CD4-positive, alpha-beta T cell (primary cell): ENCODE measurements at regions not wholly inside any gene's neighbourhood (a gene's known extent, or its start where the extent isn't known, plus 50 kb on each side); places are given as distances from the start of the nearest gene placed in this dataset.

Experiments
- ATAC-seq: fragments of 200-7000 bp; cut with Tn5 transposase; one replicate; pipeline ENCODE4 v1.10.0; 2022; ENCODE audit warnings: mild to moderate bottlenecking; ENCODE audit not compliant: poor library complexity
- CTCF ChIA-PET: fragments of 350-600 bp; sonication (Branson Sonifier 250); formaldehyde crosslinking; loops from one replicate; lab custom pipeline; 2021; ENCODE audit warnings: antibody characterized with exemption, inconsistent platforms; lab: Charles Lee
- POLR2A ChIA-PET: fragments of 350-600 bp; sonication (Branson Sonifier 250); formaldehyde crosslinking; loops from one replicate; lab custom pipeline; 2021; ENCODE audit warnings: antibody characterized with exemption, inconsistent platforms; lab: Charles Lee
- DNase-seq, 14 experiments: peaks; one replicate each; pipeline ENCODE4 v3.0.0-alpha.2; 2013 to 2020; ENCODE audit warnings: mixed read lengths in 2 of 14
- H3K27ac ChIP-seq, 2 donors: one replicate each; pipeline versions ENCODE4 v1.5.1 to v1.7.0; 2013; ENCODE audit warnings: low read length in 2 of 2, low read depth in 1 of 2, mild to moderate bottlenecking in 1 of 2
- H3K27me3 ChIP-seq, 2 experiments: 1 replicate in 1 of 2; 2 replicates in 1 of 2; pipeline versions ENCODE4 v1.6.1 to v1.7.0; 2013; ENCODE audit warnings: low read length in 2 of 2, control low read depth in 1 of 2, mild to moderate bottlenecking in 1 of 2, moderate library complexity in 1 of 2; ENCODE audit not compliant: insufficient read depth in 2 of 2, control insufficient read depth in 1 of 2
- H3K36me3 ChIP-seq: one replicate; pipeline ENCODE4 v1.6.1; 2013; ENCODE audit warnings: low read length, control low read depth; ENCODE audit not compliant: insufficient read depth
- H3K4me1 ChIP-seq: one replicate; pipeline ENCODE4 v1.6.1; 2013; ENCODE audit warnings: low read length, control low read depth; ENCODE audit not compliant: insufficient read depth
- H3K4me3 ChIP-seq: one replicate; pipeline ENCODE4 v1.5.1; 2013; ENCODE audit warnings: mild to moderate bottlenecking, low read length, moderate library complexity
- H3K9me3 ChIP-seq, 2 experiments: 1 replicate in 1 of 2; 2 replicates in 1 of 2; pipeline versions ENCODE4 v1.6.1 to v1.7.0; 2013; ENCODE audit warnings: low read length in 2 of 2, mild to moderate bottlenecking in 2 of 2, control low read depth in 1 of 2, moderate library complexity in 1 of 2; ENCODE audit not compliant: control insufficient read depth in 1 of 2, insufficient read depth in 1 of 2
- H3K27ac Mint-ChIP-seq: one replicate; pipeline ENCODE4 v1.8.0; 2020; ENCODE audit warnings: mixed read lengths
- H3K27me3 Mint-ChIP-seq: one replicate; pipeline ENCODE4 v1.8.0; 2021; ENCODE audit warnings: mixed read lengths
- H3K36me3 Mint-ChIP-seq: one replicate; pipeline ENCODE4 v1.8.0; 2021; ENCODE audit warnings: low read depth, mixed read lengths
- H3K4me1 Mint-ChIP-seq: one replicate; pipeline ENCODE4 v1.8.0; 2021; ENCODE audit warnings: low read depth, mixed read lengths
- H3K4me3 Mint-ChIP-seq: one replicate; pipeline ENCODE4 v1.8.0; 2020; ENCODE audit warnings: mild to moderate bottlenecking, mixed read lengths
- H3K9me3 Mint-ChIP-seq: one replicate; pipeline ENCODE4 v1.8.0; 2020; ENCODE audit warnings: mixed read lengths
- CTCF ChIP-seq: fragments of 200-600 bp; IDR thresholded peaks from one replicate; pipeline ENCODE4 v1.8.0; 2022; ENCODE audit warnings: antibody characterized with exemption, mild to moderate bottlenecking
- intact Hi-C, 2 experiments: fragments of 100-400 bp; cut with DNase I in 1 of 2; cut with micrococcal nuclease in 1 of 2; formaldehyde crosslinking; loops; one replicate each; pipeline versions ENCODE4 v1.15.1 to v1.9.0; 2023 to 2025; cut with DNase I, micrococcal nuclease

DNA sequence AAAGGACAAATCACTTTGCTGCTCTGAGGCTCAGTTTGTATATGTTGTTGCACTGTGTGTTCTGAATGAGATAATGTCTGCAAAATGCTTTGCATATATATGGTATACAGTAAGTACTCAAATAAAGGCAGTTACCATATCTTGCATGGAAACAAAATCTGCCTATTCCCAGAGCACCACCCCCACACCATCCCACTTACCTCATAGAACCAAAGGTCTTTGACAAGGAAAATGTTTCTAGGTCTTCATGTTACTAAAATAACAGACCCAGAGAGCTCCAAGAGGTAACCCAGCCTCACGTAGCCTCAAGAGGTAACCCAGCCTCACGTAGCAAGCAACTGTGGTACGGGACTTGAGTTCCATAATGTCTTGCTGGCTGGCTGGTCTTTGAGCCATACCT lies 71.6 kb upstream of the CMKLR1 start:
- H3K27me3 ChIP-seq = peaks cover 4 to 10% of the 10 kb centered on the region in 2 experiments
- H3K36me3 Mint-ChIP-seq = no peaks in the 10 kb centered on the region
- no peak overlapping the region for H3K4me3 ChIP-seq
- no peak for DNase-seq
- H3K27ac Mint-ChIP-seq = no peak overlapping the region
- no peak for TF ChIP-seq CTCF
- POLR2A ChIA-PET = no interaction called here
- H3K4me1 ChIP-seq = no peaks in the 10 kb centered on the region
- H3K9me3 Mint-ChIP-seq = peaks cover 6% of the 10 kb centered on the region
- CTCF ChIA-PET = no interaction called here
- intact Hi-C loops = no loop called here
- no peak overlapping the region for H3K4me3 Mint-ChIP-seq
- no peaks in the 10 kb centered on the region for H3K36me3 ChIP-seq
- no peaks in the 10 kb centered on the region for H3K4me1 Mint-ChIP-seq
- no peaks in the 10 kb centered on the region for H3K9me3 ChIP-seq
- no peak for ATAC-seq
- H3K27me3 Mint-ChIP-seq = peaks cover 33% of the 10 kb centered on the region
- H3K27ac ChIP-seq = no peak overlapping the region

DNA sequence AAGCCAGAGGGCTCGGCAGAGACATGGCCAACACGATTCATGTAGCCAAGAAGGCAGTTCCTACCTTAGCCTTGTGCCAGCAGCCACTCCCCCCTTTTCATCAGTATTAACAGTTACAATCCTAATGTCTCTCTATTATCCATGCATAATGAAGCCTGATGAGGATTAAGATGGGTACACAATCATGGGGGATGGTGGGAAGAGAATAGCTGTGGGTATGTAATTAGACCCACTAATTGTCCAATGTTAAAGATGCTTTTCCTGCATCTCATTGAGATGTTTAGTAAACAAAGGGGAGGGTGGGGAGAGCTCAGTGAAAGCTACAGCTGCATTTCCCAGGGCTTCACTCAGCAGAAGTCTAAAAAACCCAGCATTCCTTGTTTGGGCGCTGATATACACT lies 70.4 kb upstream of the CMKLR1 start:
- H3K4me1 ChIP-seq = no peaks in the 10 kb centered on the region
- Mint-ChIP-seq H3K27ac (no peak overlapping the region), H3K27me3 (peaks cover 33% of the 10 kb centered on the region), H3K4me1 (no peaks in the 10 kb centered on the region), H3K9me3 (peaks cover 8% of the 10 kb centered on the region), H3K4me3 (no peak overlapping the region), H3K36me3 (no peaks in the 10 kb centered on the region)
- no peak for TF ChIP-seq CTCF
- H3K36me3 ChIP-seq = no peaks in the 10 kb centered on the region
- H3K27ac ChIP-seq = no peak overlapping the region
- no peak overlapping the region for H3K4me3 ChIP-seq
- DNase-seq = no peak
- ATAC-seq = no peak
- peaks cover 0 to 10% of the 10 kb centered on the region in 2 experiments for H3K27me3 ChIP-seq
- intact Hi-C loops = no loop called here
- POLR2A ChIA-PET = no interaction called here
- CTCF ChIA-PET = no interaction called here
- H3K9me3 ChIP-seq = no peaks in the 10 kb centered on the region

GRCh38 chr12:108403952-108404351 lies 64.8 kb upstream of the CMKLR1 start:
- POLR2A ChIA-PET = no interaction called here
- ATAC-seq (no peak), DNase-seq (no peak)
- Mint-ChIP-seq H3K9me3 (peaks cover 8% of the 10 kb centered on the region), H3K27me3 (peaks cover 33% of the 10 kb centered on the region), H3K4me3 (no peak overlapping the region), H3K4me1 (no peaks in the 10 kb centered on the region), H3K27ac (no peak overlapping the region), H3K36me3 (no peaks in the 10 kb centered on the region)
- TF ChIP-seq CTCF = no peak
- Histone ChIP-seq H3K27me3 (peaks cover 0 to 5% of the 10 kb centered on the region in 2 experiments), H3K4me1 (no peaks in the 10 kb centered on the region), H3K36me3 (no peaks in the 10 kb centered on the region), H3K9me3 (no peaks in the 10 kb centered on the region), H3K4me3 (no peak overlapping the region), H3K27ac (no peak overlapping the region)
- intact Hi-C loops = no loop called here
- CTCF ChIA-PET = no interaction called here
